Loucy (cell line): ENCODE measurements at regions not wholly inside any gene's neighbourhood (a gene's known extent, or its start where the extent isn't known, plus 50 kb on each side); places are given as distances from the start of the nearest gene placed in this dataset.

Source experiments
- H2AFZ ChIP-seq: fragments of 200-600 bp; sonication (generic); 2 replicates; pipeline ENCODE4 v1.6.0; 2016; ENCODE audit warnings: antibody characterized with exemption, mild to moderate bottlenecking, low read length, moderate library complexity
- H3F3A ChIP-seq: fragments of 200-600 bp; 2 replicates; pipeline ENCODE4 v1.6.0; 2016; ENCODE audit warnings: antibody characterized with exemption, low read depth, mild to moderate bottlenecking
- H3K27me3 ChIP-seq: fragments of 200-600 bp; sonication (generic); 2 replicates; pipeline ENCODE4 v1.6.1; 2014; ENCODE audit warnings: low read length, mild to moderate bottlenecking; ENCODE audit not compliant: insufficient read depth, poor library complexity, severe bottlenecking
- H3K36me3 ChIP-seq: fragments of 200-600 bp; sonication (generic); 2 replicates; pipeline ENCODE4 v1.6.1; 2016; ENCODE audit warnings: low read length; ENCODE audit not compliant: insufficient read depth
- H3K4me1 ChIP-seq: fragments of 200-600 bp; sonication (generic); 2 replicates; pipeline ENCODE4 v1.5.1; 2014; ENCODE audit warnings: low read length, mild to moderate bottlenecking; ENCODE audit not compliant: insufficient read depth, poor library complexity, severe bottlenecking
- H3K4me2 ChIP-seq: fragments of 200-600 bp; sonication (generic); 2 replicates; pipeline ENCODE4 v1.6.0; 2014; ENCODE audit warnings: antibody characterized with exemption, low read length, low read depth, mild to moderate bottlenecking; ENCODE audit not compliant: poor library complexity, severe bottlenecking
- H3K4me3 ChIP-seq: fragments of 200-600 bp; sonication (generic); 2 replicates; pipeline ENCODE4 v1.5.1; 2014; ENCODE audit warnings: low read length, mild to moderate bottlenecking, mixed read lengths; ENCODE audit not compliant: poor library complexity, severe bottlenecking
- H3K79me2 ChIP-seq: fragments of 200-600 bp; sonication (generic); 2 replicates; pipeline ENCODE4 v1.6.1; 2014; ENCODE audit warnings: low read length; ENCODE audit not compliant: insufficient read depth
- H3K9ac ChIP-seq: fragments of 200-600 bp; sonication (generic); 2 replicates; pipeline ENCODE4 v1.6.0; 2014; ENCODE audit warnings: mild to moderate bottlenecking, low read depth, low read length, moderate library complexity; ENCODE audit not compliant: poor library complexity, severe bottlenecking
- H3K9me2 ChIP-seq: fragments of 200-600 bp; sonication (generic); replicated peaks from 2 replicates; pipeline ENCODE4 v1.6.1; 2016; ENCODE audit warnings: low read depth, low read length, mixed read lengths
- H3K9me3 ChIP-seq: fragments of 200-600 bp; sonication (generic); 2 replicates; pipeline ENCODE4 v1.6.1; 2014; ENCODE audit warnings: mild to moderate bottlenecking, antibody characterized with exemption, low read length, low read depth; ENCODE audit not compliant: insufficient read depth
- H4K20me1 ChIP-seq: fragments of 200-600 bp; sonication (generic); 2 replicates; pipeline ENCODE4 v1.6.0; 2014; ENCODE audit warnings: antibody characterized with exemption, low read length, mild to moderate bottlenecking; ENCODE audit not compliant: insufficient read depth, poor library complexity, severe bottlenecking
- CTCF ChIP-seq: fragments of 200-600 bp; sonication (generic); conservative IDR thresholded peaks from 2 replicates; pipeline ENCODE4 v1.5.1; 2014; ENCODE audit warnings: mild to moderate bottlenecking, antibody characterized with exemption, low read length
- EZH2phosphoT487 ChIP-seq: fragments of 200-600 bp; IDR thresholded peaks from 2 replicates; pipeline ENCODE4 v1.6.1; 2018; ENCODE audit warnings: antibody characterized with exemption, mild to moderate bottlenecking, moderate library complexity, borderline replicate concordance

GRCh38 chr3:26205475-26205874 is 415.6 kb downstream of the OXSM start:
- Histone ChIP-seq H3K9me2 (no peaks in the 10 kb centered on the region), H3K4me2 (no peak overlapping the region), H2AFZ (no peak overlapping the region), H3K9ac (no peak overlapping the region), H3K27me3 (no peaks in the 10 kb centered on the region), H4K20me1 (no peaks in the 10 kb centered on the region), H3F3A (no peaks in the 10 kb centered on the region), H3K36me3 (no peaks in the 10 kb centered on the region), H3K9me3 (no peaks in the 10 kb centered on the region), H3K4me1 (no peaks in the 10 kb centered on the region), H3K4me3 (no peak overlapping the region), H3K79me2 (no peaks in the 10 kb centered on the region)
- TF ChIP-seq CTCF (no peak), EZH2phosphoT487 (no peak)

DNA sequence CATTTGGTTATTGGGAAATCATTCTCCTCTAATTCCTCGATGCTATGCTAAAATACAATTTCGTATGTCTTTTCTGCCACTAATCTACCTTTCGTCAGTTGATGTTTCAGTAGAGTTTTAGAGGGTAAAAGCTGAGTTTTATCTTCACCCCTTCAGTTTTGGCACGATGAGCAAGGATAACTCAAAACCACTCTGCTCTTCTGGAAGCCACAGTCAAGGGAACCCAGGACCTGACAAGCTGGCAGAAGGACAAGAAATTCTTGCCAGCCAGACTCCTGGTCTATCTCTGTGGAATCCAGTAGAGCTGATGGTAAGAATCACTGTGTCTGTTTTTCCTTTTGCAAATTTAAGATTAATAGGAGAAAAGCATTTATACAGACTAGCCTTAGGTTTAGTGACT is 414.4 kb upstream of the LRRC3B start:
- H2AFZ ChIP-seq = no peak overlapping the region
- no peaks in the 10 kb centered on the region for H4K20me1 ChIP-seq
- H3K4me1 ChIP-seq = no peaks in the 10 kb centered on the region
- H3K9ac ChIP-seq = no peak overlapping the region
- no peaks in the 10 kb centered on the region for H3F3A ChIP-seq
- no peak overlapping the region for H3K4me2 ChIP-seq
- H3K9me3 ChIP-seq = no peaks in the 10 kb centered on the region; the same call in 1 of the 2 replicates
- H3K9me2 ChIP-seq = no peaks in the 10 kb centered on the region
- H3K4me3 ChIP-seq = no peak overlapping the region
- no peaks in the 10 kb centered on the region for H3K79me2 ChIP-seq
- H3K27me3 ChIP-seq = no peaks in the 10 kb centered on the region
- H3K36me3 ChIP-seq = no peaks in the 10 kb centered on the region
- TF ChIP-seq EZH2phosphoT487 = no peak
- TF ChIP-seq CTCF = no peak

GRCh38 chr3:26229801-26230200 is 392.8 kb upstream of the LRRC3B start:
- no peak overlapping the region for H3K4me3 ChIP-seq
- no peaks in the 10 kb centered on the region for H3K36me3 ChIP-seq
- no peaks in the 10 kb centered on the region for H3K79me2 ChIP-seq
- no peak for TF ChIP-seq EZH2phosphoT487
- no peak for TF ChIP-seq CTCF
- H3K9me2 ChIP-seq = no peaks in the 10 kb centered on the region
- no peaks in the 10 kb centered on the region for H3K4me1 ChIP-seq
- H4K20me1 ChIP-seq = no peaks in the 10 kb centered on the region
- no peaks in the 10 kb centered on the region for H3K9me3 ChIP-seq
- no peak overlapping the region for H3K4me2 ChIP-seq
- no peaks in the 10 kb centered on the region for H3K27me3 ChIP-seq
- no peak overlapping the region for H3K9ac ChIP-seq
- no peaks in the 10 kb centered on the region for H3F3A ChIP-seq
- no peak overlapping the region for H2AFZ ChIP-seq
